ENCODE measurements at regions not wholly inside any gene's neighbourhood (a gene's known extent, or its start where the extent isn't known, plus 50 kb on each side); places are given as distances from the start of the nearest gene placed in this dataset.

GRCh38 chr11:104661901-104662300 is 236.4 kb downstream of the CASP12 start:
- CTCF ChIA-PET (ENCODE audit: partially characterized antibody), result interaction anchor here (0.6 to 1.1 kb wide), 2 partner anchors 15 to 377 kb away, joined by 3 read pairs; no protein-coding TSS in a partner anchor
- Histone ChIP-seq H3K79me2 (ENCODE audit: control insufficient read depth in 1 of 2, insufficient read depth in 2 of 2, low read length in 2 of 2) (no peaks in the 10 kb centered on the region), H3K14ac (ENCODE audit: insufficient read length) (no peak overlapping the region), H3K9ac (replicated peaks in 1 of 4; ENCODE audit: extremely low read depth in 1 of 4, low read depth in 3 of 4, low read length in 3 of 4) (no peak overlapping the region), H2BK20ac (ENCODE audit: low read length) (no peak overlapping the region), H2AFZ (ENCODE audit: low read length) (no peak overlapping the region), H3K36me3 (ENCODE audit: control insufficient read depth in 2 of 4, insufficient read depth in 4 of 4, low read length in 3 of 4) (no peaks in the 10 kb centered on the region), H4K8ac (ENCODE audit: extremely low read depth, insufficient read depth, low read length) (no peak overlapping the region), H3K23me2 (ENCODE audit: low read depth, low read length) (no peaks in the 10 kb centered on the region), H3K79me1 (ENCODE audit: low read depth, low read length) (no peaks in the 10 kb centered on the region), H2BK5ac (ENCODE audit: low read depth, low read length) (no peak overlapping the region), H3K9me3 (ENCODE audit: insufficient read depth in 2 of 2, low read depth in 1 of 2, low read length in 1 of 2) (no peaks in the 10 kb centered on the region), H3K4me2 (ENCODE audit: insufficient read depth in 1 of 2, low read depth in 2 of 2, low read length in 2 of 2) (no peak overlapping the region), H3K23ac (ENCODE audit: insufficient read length) (no peak overlapping the region), H3K4me3 (ENCODE audit: extremely low read depth in 1 of 4, insufficient read depth in 2 of 4, low read depth in 3 of 4, low read length in 4 of 4) (no peak overlapping the region), H2AK5ac (ENCODE audit: low read depth, low read length) (no peak overlapping the region), H3K27me3 (replicated peaks in 1 of 4; ENCODE audit: control insufficient read depth in 3 of 4, extremely low read depth in 1 of 4, insufficient read depth in 3 of 4, low read length in 3 of 4) (no peaks in the 10 kb centered on the region; a peak in 1 of 7 replicates), H2BK120ac (replicated peaks; ENCODE audit: low read depth, low read length) (no peak overlapping the region), H3K4ac (replicated peaks; ENCODE audit: insufficient read length, low read depth, low read length) (no peak overlapping the region), H3K18ac (ENCODE audit: extremely low read depth, low read length) (no peak overlapping the region), H2BK12ac (ENCODE audit: low read depth, low read length) (no peak overlapping the region), H3K4me1 (replicated peaks in 1 of 4; ENCODE audit: control insufficient read depth in 3 of 4, insufficient read depth in 4 of 4, low read length in 3 of 4) (no peaks in the 10 kb centered on the region), H3K27ac (ENCODE audit: low read depth, low read length) (no peak overlapping the region), H2BK15ac (ENCODE audit: low read length) (no peak overlapping the region), H4K5ac (ENCODE audit: insufficient read length, low read depth, low read length) (no peak overlapping the region), H4K20me1 (replicated peaks in 1 of 2; ENCODE audit: control insufficient read depth in 1 of 2, insufficient read depth in 2 of 2, low read length in 2 of 2) (no peaks in the 10 kb centered on the region), H3K56ac (replicated peaks; ENCODE audit: insufficient read length, low read depth, low read length) (no peak overlapping the region), H4K91ac (replicated peaks; ENCODE audit: insufficient read length, low read length) (no peak overlapping the region)
- WGBS, 2 experiments (ENCODE audit: extremely low coverage in 1 of 2, insufficient coverage in 1 of 2, insufficient read length in 1 of 2, insufficient replicate concordance in 2 of 2, low coverage in 1 of 2, low lambda C conversion rate in 2 of 2, missing lambda C conversion rate in 1 of 2), result 95% methylated on average over 1 of the region's 1 CpG; no CpG with 5 or more reads in 1 of the 2 experiments
- no peak for DNase-seq (ENCODE audit: low read depth in 1 of 2, low spot score in 2 of 2)
- POLR2A ChIA-PET (ENCODE audit: partially characterized antibody), result no interaction called here
- no peak for FAIRE-seq
- TF ChIP-seq CHD2 (IDR thresholded peaks at IDR 0.05; ENCODE audit: low read length) (no peak), EZH2 (IDR thresholded peaks at IDR 0.05; ENCODE audit: low read depth, low read length, severe bottlenecking) (no peak), RXRA (IDR thresholded peaks at IDR 0.05; ENCODE audit: insufficient read depth, low read depth, low read length) (no peak), FOSL1 (IDR thresholded peaks at IDR 0.05; ENCODE audit: insufficient read depth, low read depth, low read length) (no peak), BRCA1 (IDR thresholded peaks at IDR 0.05; ENCODE audit: low read depth, low read length) (no peak), SP1 (IDR thresholded peaks at IDR 0.05; ENCODE audit: low read depth, low read length) (no peak), RNF2 (IDR thresholded peaks at IDR 0.05; ENCODE audit: borderline replicate concordance, low read depth, low read length, missing control alignments, poor library complexity, severe bottlenecking) (no peak), POLR2A (IDR thresholded peaks at IDR 0.05; ENCODE audit: control extremely low read depth in 1 of 2, low read depth in 2 of 2, low read length in 2 of 2) (no peak), HDAC6 (IDR thresholded peaks at IDR 0.05; ENCODE audit: low read depth, low read length) (no peak), EP300 (IDR thresholded peaks at IDR 0.05; ENCODE audit: borderline replicate concordance in 1 of 2, low read depth in 2 of 2, low read length in 2 of 2) (no peak), ASH2L (IDR thresholded peaks at IDR 0.05; ENCODE audit: low read length) (no peak), TEAD4 (IDR thresholded peaks at IDR 0.05; ENCODE audit: low read depth, low read length) (no peak), NANOG (IDR thresholded peaks at IDR 0.05; ENCODE audit: insufficient read depth, low read depth, low read length, poor library complexity, severe bottlenecking) (no peak), BCL11A (IDR thresholded peaks at IDR 0.05; ENCODE audit: low read depth in 2 of 2, low read length in 2 of 2) (no peak), SAP30 (IDR thresholded peaks at IDR 0.05; ENCODE audit: insufficient read depth, insufficient replicate concordance, low read length) (no peak)

All from H1 (cell line).